Stimulated activated CD4-positive, alpha-beta T cell treated with anti-CD3 and anti-CD28 coated beads, Interleukin-2, amount 100 ng/mL, for 4 hours (primary cell): ENCODE measurements at regions not wholly inside any gene's neighbourhood (a gene's known extent, or its start where the extent isn't known, plus 50 kb on each side); places are given as distances from the start of the nearest gene placed in this dataset.

Experiments
- DNase-seq: peaks from one replicate; pipeline ENCODE4 v3.0.0-alpha.2; 2020; ENCODE audit warnings: low read depth

GRCh38 chr16:6200861-6201260 is 1103.3 kb upstream of the EEF2KMT start:
- DNase-seq: no peak

GRCh38 chr16:6200271-6200670 is 1102.7 kb upstream of the EEF2KMT start:
- no peak for DNase-seq

GRCh38 chr16:6195966-6196365 is 1098.4 kb upstream of the EEF2KMT start:
- DNase-seq: no peak

GRCh38 chr16:6193718-6194117 is 1096.1 kb upstream of the EEF2KMT start:
- DNase-seq: no peak

GRCh38 chr16:6192984-6193383 is 1095.4 kb upstream of the EEF2KMT start:
- no peak for DNase-seq

GRCh38 chr16:6192532-6192931 is 1094.9 kb upstream of the EEF2KMT start:
- DNase-seq: no peak

- no peak for DNase-seq
Observed at GRCh38 chr16:6190776-6191175, 1093.2 kb upstream of the EEF2KMT start.

- DNase-seq: no peak
Observed at GRCh38 chr16:6189216-6189615, 1091.6 kb upstream of the EEF2KMT start.

- no peak for DNase-seq
Observed at GRCh38 chr16:6177616-6178180, 1080.1 kb upstream of the EEF2KMT start.

- no peak for DNase-seq
Observed at GRCh38 chr16:6170022-6170421, 1072.4 kb upstream of the EEF2KMT start.

- no peak for DNase-seq
Observed at GRCh38 chr16:6165330-6165979, 1067.9 kb upstream of the EEF2KMT start.

GRCh38 chr16:6160871-6161270 is 1063.3 kb upstream of the EEF2KMT start:
- no peak for DNase-seq

- DNase-seq: no peak
Observed at GRCh38 chr16:6160303-6160702, 1062.7 kb upstream of the EEF2KMT start.

GRCh38 chr16:6157806-6158205 is 1060.2 kb upstream of the EEF2KMT start:
- no peak for DNase-seq

GRCh38 chr16:6155271-6155670 is 1057.7 kb upstream of the EEF2KMT start:
- no peak for DNase-seq

- no peak for DNase-seq
Observed at GRCh38 chr16:6153901-6154300, 1056.3 kb upstream of the EEF2KMT start.

- DNase-seq: no peak
Observed at GRCh38 chr16:6149031-6149430, 1051.4 kb upstream of the EEF2KMT start.

- DNase-seq: no peak
Observed at GRCh38 chr16:6148361-6148760, 1050.8 kb upstream of the EEF2KMT start.

- DNase-seq: no peak
Observed at GRCh38 chr16:6146874-6147425, 1049.4 kb upstream of the EEF2KMT start.

GRCh38 chr16:6146356-6146755 is 1048.8 kb upstream of the EEF2KMT start:
- DNase-seq: no peak

- no peak for DNase-seq
Observed at GRCh38 chr16:6144463-6144862, 1046.9 kb upstream of the EEF2KMT start.

- no peak for DNase-seq
Observed at GRCh38 chr16:6143020-6143419, 1045.4 kb upstream of the EEF2KMT start.

GRCh38 chr16:6133009-6133557 is 1035.5 kb upstream of the EEF2KMT start:
- DNase-seq: no peak

- no peak for DNase-seq
Observed at GRCh38 chr16:6132121-6132520, 1034.5 kb upstream of the EEF2KMT start.
